OCI-LY1 (cell line): ENCODE measurements at regions not wholly inside any gene's neighbourhood (a gene's known extent, or its start where the extent isn't known, plus 50 kb on each side); places are given as distances from the start of the nearest gene placed in this dataset.

Experiments used
- H2AFZ ChIP-seq: fragments of 200-600 bp; sonication (generic), shearing (Covaris generic); 2 replicates; pipeline ENCODE4 v1.6.0; 2014; ENCODE audit warnings: antibody characterized with exemption, mild to moderate bottlenecking, low read length
- H3F3A ChIP-seq: fragments of 200-600 bp; sonication (generic), shearing (Covaris generic); 2 replicates; pipeline ENCODE4 v1.6.0; 2014; ENCODE audit warnings: mild to moderate bottlenecking, antibody characterized with exemption, low read length, moderate library complexity; ENCODE audit not compliant: insufficient read depth
- H3K27ac ChIP-seq: fragments of 200-600 bp; sonication (generic); 2 replicates; pipeline ENCODE4 v1.5.1; 2014; ENCODE audit warnings: low read length, mixed run types, mild to moderate bottlenecking, low read depth; ENCODE audit not compliant: poor library complexity, severe bottlenecking
- H3K27me3 ChIP-seq: fragments of 200-600 bp; sonication (generic); 2 replicates; pipeline ENCODE4 v1.6.0; 2014; ENCODE audit warnings: antibody characterized with exemption, mild to moderate bottlenecking, low read length, moderate library complexity; ENCODE audit not compliant: insufficient read depth
- H3K36me3 ChIP-seq: fragments of 200-600 bp; sonication (generic); 2 replicates; pipeline ENCODE4 v1.6.1; 2014; ENCODE audit warnings: mild to moderate bottlenecking, antibody characterized with exemption, low read length, moderate library complexity, mixed read lengths; ENCODE audit not compliant: insufficient read depth
- H3K4me1 ChIP-seq: fragments of 200-600 bp; sonication (generic); 2 replicates; pipeline ENCODE4 v1.5.1; 2014; ENCODE audit warnings: mild to moderate bottlenecking, low read length, moderate library complexity; ENCODE audit not compliant: insufficient read depth, severe bottlenecking
- H3K4me2 ChIP-seq: fragments of 200-600 bp; sonication (generic), shearing (Covaris generic); 2 replicates; pipeline ENCODE4 v1.6.1; 2014; ENCODE audit warnings: low read length
- H3K4me3 ChIP-seq: fragments of 200-600 bp; sonication (generic); 2 replicates; pipeline ENCODE4 v1.5.1; 2014; ENCODE audit warnings: low read length, low read depth, mild to moderate bottlenecking, mixed read lengths; ENCODE audit not compliant: poor library complexity, severe bottlenecking
- H3K79me2 ChIP-seq: fragments of 200-600 bp; shearing (Covaris generic); 2 replicates; pipeline ENCODE4 v1.6.1; 2016; ENCODE audit warnings: mixed run types, low read length, mixed read lengths; ENCODE audit not compliant: insufficient read depth
- H3K9ac ChIP-seq: fragments of 200-600 bp; sonication (generic), shearing (Covaris generic); 2 replicates; pipeline ENCODE4 v1.6.1; 2014; ENCODE audit warnings: mild to moderate bottlenecking, low read length, mixed read lengths
- H3K9me2 ChIP-seq: fragments of 200-600 bp; sonication (generic), shearing (Covaris generic); 2 replicates; pipeline ENCODE4 v1.6.1; 2014; ENCODE audit warnings: low read depth, mild to moderate bottlenecking, low read length, mixed read lengths
- H3K9me3 ChIP-seq: fragments of 200-600 bp; shearing (Covaris generic); 2 replicates; pipeline ENCODE4 v1.6.1; 2014; ENCODE audit warnings: low read length, mixed read lengths
- H4K20me1 ChIP-seq: fragments of 200-600 bp; sonication (generic), shearing (Covaris generic); 2 replicates; pipeline ENCODE4 v1.6.0; 2016; ENCODE audit warnings: mild to moderate bottlenecking, low read length; ENCODE audit not compliant: insufficient read depth
- EZH2 ChIP-seq: fragments of 200-600 bp; sonication (generic), shearing (Covaris generic); IDR thresholded peaks from 2 replicates; pipeline ENCODE4 v1.8.0; 2017; ENCODE audit warnings: borderline replicate concordance, mixed run types, mild to moderate bottlenecking, antibody characterized with exemption, low read length, moderate library complexity, mixed read lengths
- TF ChIP-seq, protein P1 (sequence below): fragments of 200-600 bp; sonication (generic), shearing (Covaris generic); IDR thresholded peaks from 2 replicates; pipeline ENCODE4 v1.5.1; 2017; ENCODE audit warnings: mild to moderate bottlenecking, antibody characterized with exemption, low read length, moderate library complexity, mixed read lengths

DNA sequence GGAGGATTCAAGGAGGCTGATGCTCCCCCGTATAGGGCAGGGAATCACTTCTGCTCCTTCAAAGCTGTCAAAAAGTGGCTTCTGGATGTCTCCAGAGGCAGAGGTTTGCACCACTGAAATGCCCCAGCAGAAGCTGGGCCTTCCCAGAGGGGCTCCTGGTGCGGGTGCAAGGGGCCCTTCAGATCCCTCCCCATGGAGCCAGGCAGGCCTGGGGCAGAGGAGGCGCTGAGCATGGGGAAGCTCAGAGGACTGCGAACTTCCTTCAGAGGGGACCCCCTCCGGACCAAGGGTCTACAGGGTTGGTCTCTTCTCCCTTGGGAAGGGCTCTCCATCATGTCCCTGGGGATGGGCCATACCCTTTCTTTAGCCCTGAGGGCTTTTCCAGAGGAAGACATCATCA lies 341.2 kb downstream of the DYSF start:
- Histone ChIP-seq H3K36me3 (no peaks in the 10 kb centered on the region), H3K27ac (no peak overlapping the region), H3F3A (no peaks in the 10 kb centered on the region), H2AFZ (no peak overlapping the region), H3K9me2 (no peaks in the 10 kb centered on the region), H3K9me3 (no peaks in the 10 kb centered on the region), H3K4me3 (no peak overlapping the region), H3K27me3 (peaks cover 6% of the 10 kb centered on the region; the same call in 1 of the 2 replicates), H3K79me2 (no peaks in the 10 kb centered on the region), H3K4me1 (no peaks in the 10 kb centered on the region), H4K20me1 (no peaks in the 10 kb centered on the region), H3K4me2 (no peak overlapping the region), H3K9ac (no peak overlapping the region)
- TF ChIP-seq, protein P1, sequence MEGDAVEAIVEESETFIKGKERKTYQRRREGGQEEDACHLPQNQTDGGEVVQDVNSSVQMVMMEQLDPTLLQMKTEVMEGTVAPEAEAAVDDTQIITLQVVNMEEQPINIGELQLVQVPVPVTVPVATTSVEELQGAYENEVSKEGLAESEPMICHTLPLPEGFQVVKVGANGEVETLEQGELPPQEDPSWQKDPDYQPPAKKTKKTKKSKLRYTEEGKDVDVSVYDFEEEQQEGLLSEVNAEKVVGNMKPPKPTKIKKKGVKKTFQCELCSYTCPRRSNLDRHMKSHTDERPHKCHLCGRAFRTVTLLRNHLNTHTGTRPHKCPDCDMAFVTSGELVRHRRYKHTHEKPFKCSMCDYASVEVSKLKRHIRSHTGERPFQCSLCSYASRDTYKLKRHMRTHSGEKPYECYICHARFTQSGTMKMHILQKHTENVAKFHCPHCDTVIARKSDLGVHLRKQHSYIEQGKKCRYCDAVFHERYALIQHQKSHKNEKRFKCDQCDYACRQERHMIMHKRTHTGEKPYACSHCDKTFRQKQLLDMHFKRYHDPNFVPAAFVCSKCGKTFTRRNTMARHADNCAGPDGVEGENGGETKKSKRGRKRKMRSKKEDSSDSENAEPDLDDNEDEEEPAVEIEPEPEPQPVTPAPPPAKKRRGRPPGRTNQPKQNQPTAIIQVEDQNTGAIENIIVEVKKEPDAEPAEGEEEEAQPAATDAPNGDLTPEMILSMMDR, result no peak
- TF ChIP-seq EZH2, result no peak

DNA sequence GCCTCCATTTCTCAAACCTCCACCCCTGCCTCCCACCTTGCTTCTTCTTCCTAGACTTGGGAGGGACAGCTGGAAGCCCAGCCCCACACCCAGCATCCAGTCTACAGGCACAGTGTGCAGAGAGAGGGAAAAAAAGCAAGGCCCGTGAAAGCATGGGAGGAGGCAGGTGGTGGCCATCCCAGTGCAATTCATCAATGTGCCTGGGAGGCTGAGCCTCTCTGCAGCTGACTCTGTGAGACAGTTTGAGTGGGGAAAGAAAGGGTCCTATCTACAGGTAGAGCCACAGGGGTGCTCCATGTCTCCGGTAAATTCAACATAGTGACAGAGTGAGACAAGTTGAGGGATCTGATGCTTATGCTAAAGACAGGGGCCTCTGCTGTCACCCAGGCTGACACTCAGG lies 340.6 kb downstream of the DYSF start:
- no peak overlapping the region for H2AFZ ChIP-seq

DNA sequence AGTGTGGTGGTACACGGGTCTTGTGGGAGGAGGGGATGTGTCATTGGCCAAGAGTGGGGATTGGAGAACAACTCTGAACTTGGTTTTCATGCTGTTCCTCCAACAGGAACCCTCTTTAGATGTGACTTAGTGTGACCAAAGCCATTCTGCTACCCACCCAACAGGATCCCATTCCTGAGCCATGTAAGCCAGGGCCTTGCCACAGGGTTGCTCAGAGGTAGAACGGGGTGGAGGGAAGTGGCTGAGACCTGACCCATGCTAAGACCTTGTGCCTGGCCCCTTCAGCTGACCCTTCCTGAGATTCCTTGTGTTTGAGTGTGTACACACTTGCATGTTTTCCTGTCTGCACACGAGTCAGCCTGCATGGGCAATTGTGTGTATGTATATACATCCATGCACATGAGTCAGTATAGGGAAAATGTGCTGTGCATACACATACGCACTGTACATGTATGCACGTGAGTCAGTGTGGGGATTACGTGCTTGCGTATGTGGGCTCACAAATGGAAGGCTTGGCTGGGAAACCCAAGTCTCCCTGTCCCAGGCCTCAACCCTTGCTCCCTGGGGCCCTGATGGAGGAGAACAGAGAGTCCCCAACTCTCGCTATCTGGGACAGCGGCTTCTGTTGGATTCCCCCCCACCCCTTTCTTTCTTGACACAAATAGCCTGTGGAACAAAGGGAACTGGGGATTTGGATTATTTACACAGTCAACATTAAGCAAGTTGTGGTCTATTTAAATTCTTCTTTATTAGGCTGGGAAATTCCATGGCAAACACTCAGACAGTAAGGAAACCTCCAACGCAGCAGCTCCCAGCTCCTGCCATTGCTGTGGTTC lies 339.8 kb downstream of the DYSF start:
- Histone ChIP-seq H2AFZ (no peak overlapping the region), H3K36me3 (no peaks in the 10 kb centered on the region), H3K4me2 (no peak overlapping the region), H3K9ac (no peak overlapping the region), H4K20me1 (no peaks in the 10 kb centered on the region), H3K9me3 (no peaks in the 10 kb centered on the region), H3K27ac (no peak overlapping the region), H3K4me1 (no peaks in the 10 kb centered on the region), H3K79me2 (no peaks in the 10 kb centered on the region), H3K9me2 (no peaks in the 10 kb centered on the region), H3K4me3 (no peak overlapping the region), H3K27me3 (peaks cover 6% of the 10 kb centered on the region; the same call in 1 of the 2 replicates), H3F3A (no peaks in the 10 kb centered on the region)
- TF ChIP-seq, protein P1, result no peak
- TF ChIP-seq EZH2, result no peak

More for the DNA sequence above, 340.6 kb downstream of the DYSF start:
- no peaks in the 10 kb centered on the region for H3K36me3 ChIP-seq
- H3K9ac ChIP-seq, result no peak overlapping the region
- no peaks in the 10 kb centered on the region for H4K20me1 ChIP-seq
- TF ChIP-seq, protein P1, result no peak
- H3K27ac ChIP-seq, result no peak overlapping the region
- H3K9me2 ChIP-seq, result no peaks in the 10 kb centered on the region
- H3F3A ChIP-seq, result no peaks in the 10 kb centered on the region
- no peak overlapping the region for H3K4me3 ChIP-seq
- H3K4me1 ChIP-seq, result no peaks in the 10 kb centered on the region
- H3K4me2 ChIP-seq, result no peak overlapping the region
- peaks cover 6% of the 10 kb centered on the region; the same call in 1 of the 2 replicates for H3K27me3 ChIP-seq
- H3K9me3 ChIP-seq, result no peaks in the 10 kb centered on the region
- no peaks in the 10 kb centered on the region for H3K79me2 ChIP-seq
